Chondrocyte (in vitro differentiated cells): ENCODE measurements at regions not wholly inside any gene's neighbourhood (a gene's known extent, or its start where the extent isn't known, plus 50 kb on each side); places are given as distances from the start of the nearest gene placed in this dataset.
A peak's percentile ranks its signal among the peaks of the same experiment; 100 is the strongest.

Source experiments
- DNase-seq: peaks from one replicate; pipeline ENCODE4 v3.0.0; 2021; ENCODE audit warnings: mixed read lengths, low spot score
- H3K27ac Mint-ChIP-seq: one replicate; pipeline ENCODE4 v1.8.0; 2021; ENCODE audit warnings: mild to moderate bottlenecking, moderate library complexity, mixed read lengths; ENCODE audit not compliant: unreplicated experiment
- H3K27me3 Mint-ChIP-seq: 2 replicates; pipeline ENCODE4 v1.8.0; 2021; ENCODE audit warnings: low read depth, mixed read lengths
- H3K36me3 Mint-ChIP-seq: 2 replicates; pipeline ENCODE4 v1.8.0; 2021; ENCODE audit warnings: low read depth, mixed read lengths
- H3K4me1 Mint-ChIP-seq: 2 replicates; pipeline ENCODE4 v1.8.0; 2021; ENCODE audit warnings: low read depth, mild to moderate bottlenecking, mixed read lengths
- H3K4me3 Mint-ChIP-seq: one replicate; pipeline ENCODE4 v1.8.0; 2021; ENCODE audit warnings: mild to moderate bottlenecking, moderate library complexity, mixed read lengths; ENCODE audit not compliant: unreplicated experiment
- H3K9me3 Mint-ChIP-seq: 2 replicates; pipeline ENCODE4 v1.8.0; 2021; ENCODE audit warnings: low read depth, mixed read lengths
- CTCF ChIP-seq: fragments of 200-600 bp; sonication (generic); IDR thresholded peaks from 2 replicates; pipeline ENCODE4 v1.5.0; 2021; ENCODE audit warnings: antibody characterized with exemption, mild to moderate bottlenecking, moderate library complexity

GRCh38 chr7:155220903-155221302 is 76.8 kb upstream of the INSIG1 start:
- TF ChIP-seq CTCF, result no peak
- Mint-ChIP-seq H3K4me3 (no peak overlapping the region), H3K27ac (no peak overlapping the region), H3K36me3 (no peaks in the 10 kb centered on the region), H3K4me1 (peaks cover 11% of the 10 kb centered on the region), H3K9me3 (no peaks in the 10 kb centered on the region), H3K27me3 (peaks cover 5% of the 10 kb centered on the region)
- no peak for DNase-seq

GRCh38 chr7:155221547-155221946 is 76.1 kb upstream of the INSIG1 start:
- H3K9me3 Mint-ChIP-seq, result no peaks in the 10 kb centered on the region
- no peak overlapping the region for H3K27ac Mint-ChIP-seq
- no peak for DNase-seq
- H3K4me3 Mint-ChIP-seq, result no peak overlapping the region
- peaks cover 6% of the 10 kb centered on the region for H3K27me3 Mint-ChIP-seq
- no peaks in the 10 kb centered on the region for H3K36me3 Mint-ChIP-seq
- no peak for TF ChIP-seq CTCF
- H3K4me1 Mint-ChIP-seq, result peaks cover 11% of the 10 kb centered on the region

GRCh38 chr7:155222061-155222460 is 75.6 kb upstream of the INSIG1 start:
- peaks cover 13% of the 10 kb centered on the region for H3K4me1 Mint-ChIP-seq
- peaks cover 7% of the 10 kb centered on the region for H3K27me3 Mint-ChIP-seq
- TF ChIP-seq CTCF, result no peak
- H3K4me3 Mint-ChIP-seq, result no peak overlapping the region
- DNase-seq, result no peak
- no peaks in the 10 kb centered on the region for H3K36me3 Mint-ChIP-seq
- no peaks in the 10 kb centered on the region for H3K9me3 Mint-ChIP-seq
- H3K27ac Mint-ChIP-seq, result no peak overlapping the region

- Mint-ChIP-seq H3K9me3 (no peaks in the 10 kb centered on the region), H3K36me3 (no peaks in the 10 kb centered on the region), H3K4me3 (no peak overlapping the region), H3K27me3 (peaks cover 8% of the 10 kb centered on the region), H3K4me1 (peaks cover 15% of the 10 kb centered on the region), H3K27ac (no peak overlapping the region)
- DNase-seq, result peak; percentile 60
- no peak for TF ChIP-seq CTCF
Observed at GRCh38 chr7:155222573-155222972, 75.1 kb upstream of the INSIG1 start.

- H3K9me3 Mint-ChIP-seq, result no peaks in the 10 kb centered on the region
- no peak overlapping the region for H3K4me3 Mint-ChIP-seq
- no peak overlapping the region for H3K27ac Mint-ChIP-seq
- H3K36me3 Mint-ChIP-seq, result no peaks in the 10 kb centered on the region
- no peak for TF ChIP-seq CTCF
- peaks cover 15% of the 10 kb centered on the region for H3K4me1 Mint-ChIP-seq
- DNase-seq, result peak; percentile 71
- peaks cover 8% of the 10 kb centered on the region for H3K27me3 Mint-ChIP-seq
Observed at GRCh38 chr7:155223021-155223420, 74.7 kb upstream of the INSIG1 start.
